ENCODE measurements at regions not wholly inside any gene's neighbourhood (a gene's known extent, or its start where the extent isn't known, plus 50 kb on each side); places are given as distances from the start of the nearest gene placed in this dataset.

DNA sequence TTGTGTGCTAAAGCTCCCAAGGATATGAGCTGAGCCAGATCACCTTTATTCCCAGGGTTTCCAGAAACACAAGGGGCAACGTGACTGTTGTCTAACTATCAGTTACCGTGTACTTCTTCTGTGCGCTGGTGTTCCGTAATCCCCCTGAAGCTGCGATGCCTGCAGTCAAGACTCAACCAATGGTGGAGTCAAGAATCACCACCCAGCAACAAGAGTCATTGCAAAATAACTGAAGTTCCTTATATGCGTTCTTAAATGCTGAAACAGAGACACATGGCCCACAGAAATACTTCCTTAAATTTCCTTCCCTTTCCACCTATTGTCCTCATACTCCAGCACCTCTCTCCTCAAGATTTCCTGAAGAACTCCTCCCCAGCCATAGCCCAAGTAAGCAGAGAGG is 200.2 kb downstream of the KATNAL1 start:
- no peak for DNase-seq

DNA sequence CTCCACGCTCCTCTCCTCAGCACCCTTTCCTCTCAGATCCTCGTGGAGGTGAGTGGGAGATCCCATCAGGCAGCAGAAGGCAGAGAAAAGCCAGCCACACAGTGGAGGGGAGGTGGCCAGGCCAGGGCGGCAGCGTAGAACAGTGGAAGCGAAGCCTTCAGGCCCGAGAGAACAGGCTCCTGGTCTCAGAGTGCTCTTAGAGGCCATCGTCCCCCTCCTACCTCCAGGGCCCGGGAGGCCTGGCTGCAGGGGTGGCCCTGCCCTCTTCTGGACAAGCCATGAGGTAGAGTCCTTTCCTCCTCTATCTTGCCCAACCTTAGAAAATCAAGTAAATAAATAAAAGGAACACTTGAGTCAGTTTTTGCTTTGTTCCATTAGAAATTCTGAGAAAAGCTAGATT is 202.0 kb downstream of the KATNAL1 start:
- no peak for DNase-seq

DNA sequence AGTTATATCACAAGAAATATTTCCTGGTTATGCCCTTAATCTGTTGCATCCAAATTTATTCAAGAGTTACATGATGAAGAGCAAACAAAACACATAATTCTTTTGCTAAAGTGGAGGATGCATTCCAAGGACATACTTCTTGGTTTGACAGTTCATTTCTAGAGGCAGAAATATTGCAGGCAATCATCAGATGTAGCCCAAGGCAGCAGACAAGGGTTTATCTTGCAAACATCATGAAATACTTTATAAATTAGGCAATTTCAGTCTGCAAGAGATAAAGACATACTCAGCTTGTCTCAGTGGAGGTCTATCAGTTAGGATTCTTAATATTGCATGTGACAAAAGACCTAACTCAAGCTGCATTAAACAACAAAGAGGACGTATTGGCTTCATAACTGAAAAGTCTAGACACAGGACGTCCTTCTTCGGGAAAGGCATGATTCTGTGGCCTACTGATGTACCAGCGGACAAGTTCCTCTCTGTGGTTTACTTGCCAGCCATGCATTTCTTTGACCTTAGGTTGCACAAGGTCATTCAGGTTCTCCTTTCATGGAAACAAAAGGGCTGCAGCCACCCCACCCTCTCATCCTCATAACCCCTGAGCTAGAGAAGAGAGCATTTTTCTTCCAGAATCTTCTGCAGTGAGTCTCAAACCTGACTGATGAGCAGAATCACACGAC is 204.1 kb downstream of the KATNAL1 start:
- DNase-seq, result no peak

DNA sequence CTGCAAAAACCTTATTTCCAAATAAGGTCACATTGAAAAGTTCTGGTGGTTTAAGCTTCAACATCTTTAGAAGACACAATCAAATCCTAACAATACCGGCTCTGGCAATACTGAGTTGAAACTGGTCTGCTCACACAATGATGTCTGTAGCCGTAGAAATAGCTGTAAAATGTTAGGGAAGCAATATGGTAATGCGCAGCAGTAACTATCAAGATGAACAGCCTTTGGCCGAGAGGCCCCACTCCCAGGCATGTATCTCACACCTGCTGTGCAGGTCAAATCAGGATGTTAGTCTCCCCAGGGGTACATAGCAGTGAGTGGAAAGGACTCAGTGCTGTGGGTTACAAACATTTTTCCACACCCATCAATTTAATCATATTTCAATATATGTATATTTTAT is 207.1 kb downstream of the KATNAL1 start:
- no peak for DNase-seq

DNA sequence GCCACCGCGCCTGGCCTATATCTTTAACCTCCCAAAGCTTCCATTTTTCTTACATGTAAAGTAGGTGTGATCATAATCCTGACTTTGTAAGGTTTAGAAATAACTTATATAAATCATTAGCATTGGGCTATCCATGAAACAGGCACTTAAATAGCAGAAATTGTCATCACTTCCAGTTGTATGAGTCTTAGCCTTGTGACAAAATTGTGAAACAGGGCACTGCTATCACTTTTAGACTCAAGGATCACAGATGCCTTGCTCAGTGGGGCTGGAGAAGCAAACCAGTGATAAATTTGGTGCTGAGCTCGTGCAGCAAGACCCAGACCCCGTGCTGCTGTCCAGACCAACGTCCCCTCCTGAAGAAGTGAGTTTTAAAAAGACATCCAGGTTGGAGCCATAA is 209.7 kb downstream of the KATNAL1 start:
- no peak for DNase-seq

DNA sequence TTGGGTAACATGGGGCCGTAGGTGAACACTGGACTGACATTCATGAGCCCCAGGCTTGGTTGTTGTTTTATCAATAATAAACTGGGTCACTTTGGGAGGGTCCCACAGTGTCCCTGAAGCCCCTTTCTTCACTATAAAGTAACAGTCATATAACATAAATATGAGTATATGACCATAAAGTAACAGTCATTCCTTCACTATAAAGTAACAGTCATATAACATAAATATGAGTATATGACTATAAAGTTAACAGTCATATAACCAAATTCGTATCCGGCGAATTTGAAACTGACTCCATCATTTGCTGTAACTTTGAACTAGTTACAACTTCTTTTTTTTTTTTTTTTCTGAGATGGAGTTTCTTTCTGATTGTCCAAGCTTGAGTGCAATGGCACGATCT is 210.3 kb downstream of the KATNAL1 start:
- no peak for DNase-seq

GRCh38 chr13:30094015-30094414 is 213.3 kb downstream of the KATNAL1 start:
- DNase-seq, result no peak

- DNase-seq, result no peak
Observed at GRCh38 chr13:30093236-30093635, 214.1 kb downstream of the KATNAL1 start.

DNA sequence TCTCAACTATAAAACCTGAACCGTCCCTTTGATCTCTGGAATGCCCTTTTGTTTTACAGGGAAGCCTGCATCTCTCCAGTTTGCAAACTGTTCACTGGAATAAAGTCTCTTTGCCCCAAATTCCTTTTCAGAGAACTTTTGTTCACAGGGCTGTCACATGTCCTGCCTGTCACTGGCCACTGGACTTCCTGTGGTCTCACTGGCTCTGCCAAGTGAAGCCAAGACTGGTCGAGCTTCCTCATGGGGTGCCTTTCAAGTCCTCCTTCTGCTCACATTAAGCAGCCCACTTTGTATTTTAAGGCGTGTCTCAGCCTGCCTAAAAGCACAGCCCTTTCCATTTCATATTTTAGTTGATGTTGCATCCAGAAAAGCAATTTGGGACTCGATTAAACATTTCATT is 215.7 kb downstream of the KATNAL1 start:
- DNase-seq, result peak in 1 of 2 donors; percentile 27

DNA sequence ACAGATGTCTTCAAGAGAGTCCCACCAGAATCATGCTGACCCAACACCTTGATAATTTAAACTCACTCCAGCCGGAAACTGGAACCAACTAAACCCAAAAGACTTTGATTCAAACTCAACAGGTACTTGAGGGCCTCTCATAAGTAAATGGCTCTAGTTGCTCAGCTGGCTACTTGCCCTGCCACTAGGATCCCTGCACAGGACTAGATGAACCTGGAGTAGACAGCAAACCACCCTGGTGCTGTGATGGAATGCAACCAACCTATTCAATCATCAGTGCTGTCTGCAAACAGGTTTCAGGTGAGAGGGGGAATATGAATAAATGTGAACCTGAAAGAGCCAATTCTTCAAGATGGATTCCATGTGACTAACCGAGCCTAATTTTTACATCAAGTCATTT is 216.3 kb downstream of the KATNAL1 start:
- DNase-seq, result no peak

GRCh38 chr13:30088312-30088855 is 219.0 kb downstream of the KATNAL1 start:
- DNase-seq, result no peak

GRCh38 chr13:30085087-30085486 is 222.3 kb downstream of the KATNAL1 start:
- no peak for DNase-seq

- no peak for DNase-seq
Observed at GRCh38 chr13:30082391-30082790, 225.0 kb downstream of the KATNAL1 start.

DNA sequence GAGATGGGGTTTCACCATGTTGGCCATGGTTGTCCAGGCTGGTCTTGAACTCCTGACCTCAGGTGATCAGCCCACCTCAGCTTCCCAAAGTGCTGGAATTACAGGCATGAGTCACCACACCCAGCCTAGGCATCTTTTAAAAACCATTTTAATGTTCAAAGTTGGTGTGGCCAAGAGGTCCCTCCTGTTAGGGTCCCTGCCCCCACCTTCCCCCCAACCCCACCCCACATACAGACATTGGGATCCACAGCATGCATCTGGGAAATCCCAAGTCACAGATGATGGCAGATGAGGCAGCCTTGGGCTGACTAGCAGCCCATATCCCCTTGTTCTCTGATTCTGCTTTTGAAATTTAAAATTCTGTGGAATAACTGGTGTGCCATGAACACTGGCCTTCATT is 226.0 kb downstream of the KATNAL1 start:
- no peak for DNase-seq

DNA sequence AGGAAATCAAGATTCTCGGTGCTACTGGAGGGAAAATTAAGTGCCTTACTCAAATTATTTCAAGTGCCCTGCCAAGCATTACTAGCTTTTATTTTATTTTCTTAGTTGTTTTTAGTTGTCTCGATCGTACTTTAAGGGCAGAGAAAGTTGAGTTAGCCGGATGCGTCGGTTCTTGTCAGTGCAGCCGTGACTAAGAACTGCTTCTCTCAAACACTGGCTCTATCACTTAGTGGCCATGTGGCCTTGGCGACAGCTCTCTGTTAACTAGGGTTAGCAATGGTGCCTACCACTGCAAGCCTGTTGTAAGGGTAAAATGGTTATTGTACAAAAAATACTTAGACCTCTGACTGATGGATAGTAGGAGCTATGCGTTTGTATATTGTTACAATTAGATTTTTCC is 227.8 kb downstream of the KATNAL1 start:
- no peak for DNase-seq

GRCh38 chr13:30078059-30078458 is 227.6 kb upstream of the UBL3 start:
- DNase-seq, result no peak

DNA sequence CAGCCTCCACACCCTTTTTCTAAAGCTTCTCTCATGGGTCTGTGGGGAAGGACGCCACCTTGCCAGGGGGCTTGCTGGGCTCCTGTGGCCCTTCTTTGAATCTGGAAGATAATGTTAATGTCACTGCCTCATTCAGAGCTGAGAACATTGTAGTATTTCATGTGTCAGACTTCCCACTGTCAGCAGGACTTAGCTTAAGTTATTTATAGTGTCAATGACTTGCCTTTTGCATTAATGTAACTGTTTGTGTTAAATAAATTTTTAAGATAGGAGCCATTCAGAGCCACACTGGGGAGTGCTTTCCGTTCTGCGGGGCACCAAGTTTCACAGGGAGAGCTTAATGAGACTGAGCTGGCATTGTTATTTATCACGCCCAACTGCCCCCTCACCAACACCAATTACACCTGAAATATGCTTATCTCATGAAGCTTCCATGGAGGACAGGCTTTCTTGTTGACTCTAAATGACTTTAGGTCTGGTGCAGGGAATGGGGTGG is 226.9 kb upstream of the UBL3 start:
- DNase-seq, result no peak

DNA sequence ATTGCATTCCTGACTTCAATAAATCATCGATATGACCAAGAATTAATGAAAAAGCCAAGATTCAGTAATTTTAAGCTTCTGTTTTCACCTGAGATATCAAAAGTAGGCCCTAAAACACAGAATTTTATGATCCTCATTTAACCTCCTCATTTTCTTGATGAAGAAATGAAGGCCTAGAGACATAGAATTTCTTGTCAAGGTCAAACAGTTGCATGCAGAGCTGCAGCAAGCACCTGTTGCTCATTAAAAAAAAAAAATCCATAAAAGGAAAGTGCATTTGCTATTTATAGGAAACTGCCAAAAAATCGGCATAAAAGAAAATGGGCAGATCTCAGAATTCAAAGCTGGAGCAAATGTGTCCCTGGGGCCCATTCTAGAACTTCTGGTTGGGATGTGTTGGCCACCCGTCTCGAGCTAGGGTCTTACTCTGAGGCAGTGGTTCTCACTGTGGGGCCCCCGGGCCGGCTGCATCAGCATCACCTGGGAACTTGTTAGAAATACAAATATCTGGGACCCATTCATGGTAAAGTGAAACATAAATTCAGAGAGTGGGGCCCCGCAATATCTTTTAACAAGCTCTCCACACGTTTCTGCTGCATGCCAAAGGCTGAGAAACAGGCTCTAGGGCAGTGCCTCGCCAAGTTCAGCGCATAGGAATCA is 224.7 kb upstream of the UBL3 start:
- DNase-seq, result no peak

DNA sequence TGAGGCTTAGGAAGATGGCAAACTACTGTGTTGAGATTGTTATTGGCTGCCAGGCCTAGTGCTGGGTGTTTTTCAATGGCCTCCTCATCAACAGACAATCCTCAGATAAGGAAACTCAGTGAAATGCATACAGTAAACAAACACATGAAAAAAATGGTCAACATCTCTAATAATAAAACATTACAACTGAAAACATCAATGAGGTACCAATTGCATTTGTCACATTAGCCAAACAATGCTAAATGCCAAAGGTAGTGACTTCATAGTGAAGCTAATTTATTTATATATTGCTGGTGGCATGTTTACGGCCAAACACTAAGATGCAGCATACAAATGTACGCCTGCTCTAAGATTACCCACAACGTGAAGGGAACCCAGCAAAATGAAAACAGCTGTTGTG is 224.0 kb upstream of the UBL3 start:
- no peak for DNase-seq

DNA sequence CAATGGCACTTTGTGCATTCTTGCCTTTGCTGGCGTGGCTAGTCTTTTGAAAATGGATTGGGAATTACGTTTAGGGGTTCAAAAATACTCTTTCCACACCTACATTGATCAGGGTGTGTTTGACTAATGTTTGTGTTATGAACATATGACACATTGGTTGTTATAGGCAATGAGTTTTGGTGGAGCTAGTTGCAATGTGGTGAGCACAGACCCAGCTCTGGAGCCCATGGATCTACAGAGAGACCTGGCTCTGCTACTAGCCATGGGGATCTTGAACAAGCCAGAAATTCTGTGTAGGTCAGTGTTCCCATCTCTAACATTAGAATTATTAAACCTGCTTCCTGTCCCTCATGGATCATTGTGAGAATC is 222.4 kb upstream of the UBL3 start:
- no peak for DNase-seq

DNA sequence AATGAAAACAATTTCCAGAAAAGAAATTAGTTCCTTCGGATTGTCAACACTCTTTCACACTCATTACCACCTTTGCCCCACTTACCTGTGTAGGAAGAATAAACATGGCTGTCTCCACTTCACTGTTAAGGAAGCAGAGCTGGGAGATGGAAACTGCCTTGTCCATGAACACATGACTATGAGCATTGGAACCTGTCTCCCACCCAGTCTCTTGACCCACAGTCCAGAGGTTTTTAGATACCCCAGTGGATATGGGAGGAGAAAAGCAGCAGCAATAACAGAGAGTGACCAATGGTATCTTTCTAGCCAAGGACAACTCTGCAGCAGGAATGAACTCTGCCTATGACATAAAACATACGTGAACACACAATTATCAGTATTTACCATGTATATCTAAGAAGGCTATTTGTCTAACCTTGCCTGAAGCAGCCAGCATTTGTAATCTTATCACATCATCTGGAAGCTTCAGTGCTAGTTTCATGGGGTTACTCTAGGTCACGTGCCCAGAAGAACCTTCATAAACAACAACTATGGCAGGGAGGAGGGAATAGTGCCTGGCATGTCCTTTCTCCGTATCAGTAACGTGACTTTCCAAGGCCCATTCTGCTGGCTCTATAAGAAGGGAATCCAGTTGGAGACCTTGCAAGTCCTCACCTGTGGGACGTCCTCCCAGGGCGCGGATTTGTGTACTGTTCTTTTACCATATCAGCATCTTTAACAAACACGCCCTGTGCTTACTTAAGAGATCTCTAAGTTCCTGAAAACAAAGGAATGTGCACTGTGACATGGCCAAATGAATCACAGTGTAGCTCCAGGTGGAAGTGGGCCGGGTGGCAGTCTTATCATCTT is 221.8 kb upstream of the UBL3 start:
- no peak for DNase-seq

DNA sequence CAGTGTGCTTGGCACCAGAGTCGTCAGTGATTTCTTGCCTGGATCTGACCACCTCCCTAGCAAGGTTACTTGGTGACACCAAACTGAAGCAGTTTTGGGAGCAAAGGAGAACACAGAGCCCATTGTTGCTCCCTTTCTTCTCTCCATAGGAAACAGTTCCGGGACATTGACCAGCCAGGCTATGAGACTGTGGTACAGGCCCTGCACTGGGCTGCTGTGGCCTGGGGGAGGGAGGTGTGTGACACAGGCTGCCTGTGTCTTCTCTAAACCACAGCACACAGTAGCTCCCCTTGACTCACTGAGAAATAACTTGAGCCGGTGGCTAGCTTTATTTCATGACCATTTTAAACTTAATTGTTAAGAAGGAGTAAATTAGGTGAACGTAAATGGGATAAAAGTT is 214.8 kb upstream of the UBL3 start:
- no peak for DNase-seq

- DNase-seq, result no peak
Observed at GRCh38 chr13:30063892-30064291, 213.5 kb upstream of the UBL3 start.

- no peak for DNase-seq
Observed at GRCh38 chr13:30061217-30061616, 210.8 kb upstream of the UBL3 start.
